Osteocyte (in vitro differentiated cells): ENCODE measurements at regions not wholly inside any gene's neighbourhood (a gene's known extent, or its start where the extent isn't known, plus 50 kb on each side); places are given as distances from the start of the nearest gene placed in this dataset.

Source experiments
- DNase-seq: peaks from one replicate; pipeline ENCODE4 v3.0.0; 2021; ENCODE audit warnings: mixed read lengths; ENCODE audit not compliant: unreplicated experiment; ENCODE audit errors: extremely low spot score
- H3K27ac Mint-ChIP-seq: one replicate; pipeline ENCODE4 v1.8.0; 2021; ENCODE audit warnings: mild to moderate bottlenecking, mixed read lengths; ENCODE audit not compliant: unreplicated experiment
- H3K27me3 Mint-ChIP-seq: one replicate; pipeline ENCODE4 v1.8.0; 2021; ENCODE audit warnings: mixed read lengths; ENCODE audit not compliant: unreplicated experiment
- H3K36me3 Mint-ChIP-seq: one replicate; pipeline ENCODE4 v1.8.0; 2021; ENCODE audit warnings: mixed read lengths; ENCODE audit not compliant: unreplicated experiment
- H3K4me1 Mint-ChIP-seq: one replicate; pipeline ENCODE4 v1.8.0; 2021; ENCODE audit warnings: mixed read lengths; ENCODE audit not compliant: unreplicated experiment
- H3K4me3 Mint-ChIP-seq: one replicate; pipeline ENCODE4 v1.8.0; 2021; ENCODE audit warnings: mild to moderate bottlenecking, moderate library complexity, mixed read lengths; ENCODE audit not compliant: unreplicated experiment
- H3K9me3 Mint-ChIP-seq: one replicate; pipeline ENCODE4 v1.8.0; 2021; ENCODE audit warnings: mixed read lengths; ENCODE audit not compliant: unreplicated experiment
- CTCF ChIP-seq: fragments of 200-600 bp; sonication (generic); IDR thresholded peaks from 2 replicates; pipeline ENCODE4 v1.5.0; 2021; ENCODE audit warnings: antibody characterized with exemption, mild to moderate bottlenecking, moderate library complexity

- no peak for DNase-seq
- H3K27ac Mint-ChIP-seq: no peak overlapping the region
- H3K4me3 Mint-ChIP-seq: no peak overlapping the region
- no peaks in the 10 kb centered on the region for H3K36me3 Mint-ChIP-seq
- TF ChIP-seq CTCF: peak; percentile 21
- no peaks in the 10 kb centered on the region for H3K4me1 Mint-ChIP-seq
- H3K27me3 Mint-ChIP-seq: no peaks in the 10 kb centered on the region
- H3K9me3 Mint-ChIP-seq: no peaks in the 10 kb centered on the region
Measured at GRCh38 chr13:69585656-69586055, 522.0 kb upstream of the ATXN8OS start.

DNA sequence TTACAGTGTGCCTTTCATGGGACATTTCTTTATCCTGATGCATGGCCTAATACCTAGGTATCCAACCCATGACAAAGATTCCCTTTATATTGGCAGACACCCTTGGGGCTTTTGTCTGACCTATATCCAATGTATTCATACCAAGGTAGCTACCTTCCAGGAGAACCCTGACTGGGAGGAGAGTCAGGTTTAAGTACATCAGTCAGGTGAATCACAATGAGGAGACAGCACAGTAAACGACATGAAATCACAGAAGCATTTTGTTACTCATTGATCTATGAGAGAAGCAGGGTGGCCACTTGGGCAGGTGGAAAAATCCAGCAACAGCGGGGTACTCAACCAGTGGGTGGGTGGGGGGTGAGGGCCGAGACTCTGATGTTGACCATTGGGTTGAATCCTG, 527.4 kb upstream of the ATXN8OS start:
- no peak for DNase-seq
- H3K9me3 Mint-ChIP-seq: peaks cover 9% of the 10 kb centered on the region
- no peak for TF ChIP-seq CTCF
- H3K27ac Mint-ChIP-seq: no peak overlapping the region
- no peaks in the 10 kb centered on the region for H3K36me3 Mint-ChIP-seq
- H3K4me3 Mint-ChIP-seq: no peak overlapping the region
- H3K4me1 Mint-ChIP-seq: no peaks in the 10 kb centered on the region
- H3K27me3 Mint-ChIP-seq: peaks cover 4% of the 10 kb centered on the region

DNA sequence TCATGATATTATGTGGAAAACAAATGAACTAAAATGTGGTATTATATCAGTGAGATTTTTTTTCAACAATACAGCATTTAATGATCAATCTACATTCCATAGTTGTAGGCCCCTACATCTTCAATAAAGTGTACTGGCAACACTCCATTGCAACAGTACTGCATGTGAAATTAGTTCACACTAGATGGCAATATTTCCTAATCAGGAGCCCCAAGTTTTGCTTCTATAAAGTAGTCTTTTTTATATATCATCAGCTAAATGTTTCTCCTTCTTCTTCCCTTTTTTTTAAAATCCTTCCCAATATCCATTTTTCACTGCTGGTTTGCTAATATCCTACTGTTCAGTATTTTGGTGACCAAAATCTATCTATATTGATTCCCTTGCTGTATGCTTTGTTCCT, 528.3 kb upstream of the ATXN8OS start:
- no peaks in the 10 kb centered on the region for H3K4me1 Mint-ChIP-seq
- no peaks in the 10 kb centered on the region for H3K36me3 Mint-ChIP-seq
- peaks cover 9% of the 10 kb centered on the region for H3K9me3 Mint-ChIP-seq
- no peak overlapping the region for H3K27ac Mint-ChIP-seq
- DNase-seq: no peak
- peak; percentile 34 for TF ChIP-seq CTCF
- H3K4me3 Mint-ChIP-seq: no peak overlapping the region
- peaks cover 4% of the 10 kb centered on the region for H3K27me3 Mint-ChIP-seq

GRCh38 chr13:69571606-69572323, 535.9 kb upstream of the ATXN8OS start:
- TF ChIP-seq CTCF: no peak
- no peak overlapping the region for H3K4me3 Mint-ChIP-seq
- no peaks in the 10 kb centered on the region for H3K27me3 Mint-ChIP-seq
- H3K36me3 Mint-ChIP-seq: no peaks in the 10 kb centered on the region
- peaks cover 7% of the 10 kb centered on the region for H3K9me3 Mint-ChIP-seq
- H3K4me1 Mint-ChIP-seq: no peaks in the 10 kb centered on the region
- no peak overlapping the region for H3K27ac Mint-ChIP-seq
- no peak for DNase-seq

GRCh38 chr13:69567514-69567913, 540.1 kb upstream of the ATXN8OS start:
- TF ChIP-seq CTCF: no peak
- H3K36me3 Mint-ChIP-seq: no peaks in the 10 kb centered on the region
- no peaks in the 10 kb centered on the region for H3K27me3 Mint-ChIP-seq
- no peaks in the 10 kb centered on the region for H3K4me1 Mint-ChIP-seq
- H3K9me3 Mint-ChIP-seq: peaks cover 8% of the 10 kb centered on the region
- no peak for DNase-seq
- H3K27ac Mint-ChIP-seq: no peak overlapping the region
- H3K4me3 Mint-ChIP-seq: no peak overlapping the region
